HG02981 (cell line): ENCODE measurements at regions not wholly inside any gene's neighbourhood (a gene's known extent, or its start where the extent isn't known, plus 50 kb on each side); places are given as distances from the start of the nearest gene placed in this dataset.
"Not testable (repeated sequence)": the region's sequence is repeated elsewhere in the genome, so short reads cannot be mapped to it uniquely, and the experiment has no call there.

Experiments
- ATAC-seq: cut with Tn5 transposase; IDR thresholded peaks from one replicate; pipeline ENCODE4 v1.9.1; 2021; ENCODE audit warnings: mild to moderate bottlenecking, moderate library complexity; ENCODE audit not compliant: unreplicated experiment

DNA sequence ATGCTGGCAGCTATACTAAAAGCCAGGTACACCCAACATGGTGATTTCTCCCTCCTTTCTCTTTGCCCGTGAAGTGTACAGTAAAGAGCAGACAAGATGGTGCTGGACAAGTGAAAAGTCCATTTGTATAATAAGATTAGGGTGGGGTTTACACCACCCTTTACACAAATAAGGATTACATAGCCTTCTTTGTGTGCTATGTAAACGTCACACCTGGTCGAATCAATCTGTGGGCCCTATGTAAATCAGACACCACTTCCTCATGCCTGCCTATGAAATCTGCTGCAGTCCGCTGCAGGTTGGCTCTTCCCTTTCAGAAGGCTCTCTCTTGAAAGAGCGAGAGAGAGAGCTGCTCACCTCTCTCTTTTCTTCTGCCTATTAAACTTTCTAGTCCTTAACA lies 1054.3 kb upstream of the SLC39A10 start:
- no peak for ATAC-seq

DNA sequence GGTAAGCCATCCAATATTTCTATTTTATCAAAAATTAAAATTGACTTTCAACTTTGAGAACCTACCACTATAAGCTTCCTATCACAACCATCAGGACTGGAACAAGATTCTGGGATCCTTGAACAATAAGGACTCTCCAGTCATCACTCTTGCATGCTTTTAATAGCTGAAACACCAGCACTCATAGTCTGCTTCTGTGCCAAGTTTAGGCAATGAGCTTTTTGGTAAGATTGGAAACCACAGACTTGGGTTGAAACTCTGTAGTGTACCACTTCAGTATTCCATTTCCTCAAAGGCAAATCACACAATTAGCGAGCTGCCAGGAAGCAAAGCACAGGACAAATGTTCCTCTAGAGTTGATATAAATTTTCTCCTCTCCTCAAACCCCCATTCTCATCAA lies 1065.8 kb upstream of the SLC39A10 start:
- no peak for ATAC-seq

DNA sequence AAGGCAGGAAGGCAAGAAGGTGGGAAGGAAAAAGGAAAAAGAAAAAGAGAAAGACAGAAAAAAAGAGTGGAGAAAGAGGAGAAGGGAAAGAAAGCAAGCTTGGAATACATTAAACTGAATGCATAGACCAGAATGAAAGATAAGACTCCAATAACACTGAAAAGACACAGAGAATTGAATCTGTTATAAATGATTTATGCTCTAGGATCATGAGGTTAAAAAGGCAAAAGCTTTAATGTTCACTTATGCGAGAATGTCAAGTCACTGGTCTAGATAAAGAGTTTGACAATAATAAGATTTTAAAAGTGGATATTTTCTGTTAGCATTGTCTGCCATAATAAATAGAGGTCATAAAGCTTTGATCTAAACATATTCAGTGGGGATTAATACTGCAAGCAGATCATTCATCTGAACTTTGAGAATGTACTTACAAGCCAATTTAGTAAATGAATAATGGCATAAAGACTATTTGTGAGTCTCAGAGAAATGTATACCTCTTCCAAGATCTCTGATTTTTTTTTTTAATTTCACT lies 1069.2 kb upstream of the SLC39A10 start:
- no peak for ATAC-seq

DNA sequence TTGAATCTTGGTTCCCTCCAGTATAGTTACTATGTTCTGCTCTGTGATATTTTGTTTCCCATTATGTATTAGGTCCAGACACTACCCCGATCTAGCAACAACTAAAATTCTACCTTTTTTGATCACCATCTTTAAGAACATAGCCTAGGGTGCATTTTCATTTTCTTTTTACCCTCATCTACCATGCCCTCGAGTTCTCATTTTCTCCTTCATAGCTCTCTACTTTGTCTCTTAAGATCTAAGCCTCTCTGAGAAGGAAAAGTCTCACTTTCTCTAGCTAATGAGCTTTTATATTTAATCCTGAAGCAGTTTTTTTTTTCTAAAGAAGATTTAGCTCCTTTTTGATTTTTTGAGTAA lies 1089.4 kb upstream of the SLC39A10 start:
- ATAC-seq = peak; percentile 59

DNA sequence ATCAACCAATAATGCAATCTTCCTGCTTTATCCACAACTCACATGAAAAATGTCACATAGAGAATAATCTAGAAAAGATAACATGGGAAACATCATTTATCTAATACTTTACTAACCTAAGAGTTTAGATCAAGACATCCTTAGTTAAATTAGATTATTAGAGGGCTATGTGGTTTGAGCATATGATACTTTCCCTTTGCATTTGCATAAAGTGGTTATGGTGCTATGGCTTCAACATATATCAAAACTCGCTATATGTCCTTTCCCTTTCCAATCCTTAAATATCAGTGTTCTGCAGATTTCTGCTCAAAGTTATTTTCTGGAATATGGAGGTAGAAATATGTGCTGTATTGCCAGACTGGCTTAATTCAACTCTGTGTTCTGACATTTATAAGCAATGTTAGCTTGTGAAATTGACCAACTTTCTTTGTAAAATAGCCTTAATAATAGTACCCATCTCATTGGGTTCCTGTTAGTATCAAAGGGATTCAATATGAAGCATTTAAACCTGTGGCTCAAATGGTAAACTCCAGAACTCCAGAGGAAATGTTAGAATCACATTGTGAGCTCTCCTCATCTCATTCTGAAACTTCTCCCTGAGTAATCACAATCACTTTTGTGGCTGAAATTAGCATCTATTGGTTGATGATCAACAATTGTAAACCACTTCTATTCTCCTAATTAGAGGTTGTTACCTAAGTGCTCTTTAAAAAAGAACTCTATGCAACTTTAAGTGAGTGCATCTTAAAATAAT lies 1089.9 kb upstream of the SLC39A10 start:
- peak; percentile 90 for ATAC-seq

DNA sequence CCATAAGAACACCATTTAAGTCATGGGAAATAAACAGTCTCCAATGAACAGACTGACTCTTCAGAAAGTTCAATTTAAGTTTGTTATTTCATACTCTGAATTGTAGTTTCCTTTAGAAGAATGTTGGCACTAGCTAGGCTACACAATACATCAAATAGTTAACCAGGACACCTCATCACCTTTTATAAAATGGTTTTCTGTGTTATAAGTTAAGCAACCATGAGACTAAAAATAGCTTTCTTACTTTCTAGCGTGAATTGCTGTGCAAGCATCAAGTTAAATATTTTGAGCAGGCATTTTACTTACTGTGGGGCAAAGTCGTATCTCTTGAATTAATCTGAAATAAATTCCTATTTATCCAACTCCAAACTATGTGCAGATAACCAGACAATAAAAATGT lies 1092.6 kb upstream of the SLC39A10 start:
- ATAC-seq = no peak

DNA sequence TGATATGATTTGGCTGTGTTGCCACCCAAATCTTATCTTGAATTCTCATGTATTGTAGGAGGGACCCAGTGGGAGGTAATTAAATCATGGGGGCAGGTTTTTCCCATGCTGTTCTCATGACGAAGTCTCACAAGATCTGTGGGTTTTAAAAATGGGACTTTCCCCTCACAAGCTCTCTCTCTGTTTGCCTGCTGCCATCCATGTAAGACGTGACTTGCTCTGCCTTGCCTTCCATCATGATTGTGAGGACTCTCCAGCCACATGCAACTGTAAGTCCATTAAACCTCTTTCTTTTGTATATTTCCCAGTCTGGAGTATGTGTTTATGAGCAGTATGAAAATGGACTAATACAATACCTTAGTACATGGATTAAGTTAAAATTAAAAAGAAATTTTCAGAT lies 1094.7 kb upstream of the SLC39A10 start:
- ATAC-seq = no peak

DNA sequence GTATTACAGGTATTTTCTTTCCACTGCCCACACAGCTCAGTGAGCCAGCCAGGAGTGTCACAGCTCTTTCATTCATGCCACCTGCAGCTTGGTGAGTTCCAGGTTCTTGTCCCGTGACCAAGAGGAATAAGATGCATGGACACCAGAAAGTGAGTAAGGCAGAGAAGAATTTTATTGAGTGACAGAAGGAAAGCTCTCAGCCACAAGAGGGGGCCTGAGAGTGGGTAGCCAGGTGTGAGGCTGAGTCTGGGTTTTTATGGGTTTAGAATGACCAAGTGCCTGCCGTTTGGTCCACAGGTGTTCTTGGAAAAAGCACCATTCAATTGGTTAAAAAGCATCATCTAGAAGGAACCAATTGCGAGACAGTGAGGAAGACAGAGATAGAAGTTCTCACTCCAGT lies 1097.1 kb upstream of the SLC39A10 start:
- no peak for ATAC-seq

DNA sequence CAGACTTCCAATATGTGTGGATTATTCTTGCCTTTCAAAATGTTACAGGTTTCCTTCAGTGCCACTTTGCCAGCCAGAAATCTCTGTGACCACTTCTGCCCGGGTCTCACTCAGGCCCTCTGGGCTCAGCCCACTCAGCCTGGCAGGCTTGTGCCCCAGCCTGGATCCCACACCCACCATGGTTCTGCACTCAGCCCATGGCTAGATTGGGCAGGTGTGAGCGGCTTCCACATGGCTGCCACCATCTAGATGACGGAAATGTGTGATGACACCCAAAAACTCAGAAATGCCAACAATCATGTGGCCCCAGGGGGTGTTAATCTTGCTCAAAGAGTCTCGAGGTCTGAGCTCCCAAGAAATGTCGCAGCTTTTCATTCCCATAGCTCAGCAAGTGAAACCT lies 1097.5 kb upstream of the SLC39A10 start:
- ATAC-seq = no peak

DNA sequence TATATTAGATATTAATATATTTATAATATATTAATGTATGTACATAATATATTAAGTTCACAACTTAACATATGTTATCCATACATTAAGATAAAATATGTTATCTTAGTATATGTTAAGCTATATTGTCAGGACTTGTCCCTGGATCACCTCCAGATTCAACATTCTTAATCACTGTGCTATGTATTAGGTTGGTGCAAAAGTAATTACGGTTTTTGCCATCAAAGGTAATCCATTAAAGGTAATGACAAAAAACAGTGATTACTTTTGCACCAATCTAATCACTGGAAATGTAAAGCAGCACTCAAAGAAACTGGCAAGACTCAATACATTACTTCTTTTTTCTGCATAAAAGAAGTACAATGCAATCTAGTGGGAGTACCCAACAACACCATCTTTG lies 1099.0 kb upstream of the SLC39A10 start:
- no peak for ATAC-seq

DNA sequence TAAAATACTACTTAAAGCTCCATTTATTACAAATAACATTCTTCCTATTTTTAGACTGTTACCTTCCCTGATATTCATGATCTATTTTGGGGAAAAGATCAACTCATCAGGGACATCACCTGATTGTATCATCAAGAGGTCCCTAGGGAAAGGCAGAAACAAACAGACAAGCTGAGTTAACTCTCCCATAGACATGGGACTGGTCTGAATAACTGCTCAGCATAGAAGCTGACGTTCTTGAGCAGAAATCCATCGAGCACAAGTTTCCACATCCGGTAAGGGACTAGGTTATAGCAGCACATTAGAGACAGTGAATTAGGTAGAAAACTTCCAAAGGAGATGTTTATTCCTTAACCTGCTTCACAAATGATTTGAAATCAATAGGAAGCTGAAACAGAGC lies 1100.4 kb upstream of the SLC39A10 start:
- ATAC-seq = no peak

DNA sequence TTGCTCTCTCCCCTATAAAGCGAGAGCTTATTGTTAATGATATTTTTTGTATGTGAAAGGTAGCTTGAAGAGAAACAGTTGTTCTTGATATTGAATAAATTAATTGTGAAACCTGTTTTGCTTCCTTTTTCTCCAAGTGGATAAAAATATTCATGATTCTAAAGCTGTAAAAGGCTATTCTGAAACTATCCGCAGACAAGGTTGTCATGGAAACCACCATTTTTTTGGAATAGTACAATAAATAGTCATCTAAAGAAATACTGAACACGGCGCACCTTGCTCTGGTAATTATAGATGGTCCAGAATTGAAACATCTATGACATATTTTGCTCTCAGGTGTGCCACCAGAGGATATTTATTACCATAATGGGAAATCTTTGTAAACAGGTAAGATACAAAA lies 1103.0 kb upstream of the SLC39A10 start:
- no peak for ATAC-seq

DNA sequence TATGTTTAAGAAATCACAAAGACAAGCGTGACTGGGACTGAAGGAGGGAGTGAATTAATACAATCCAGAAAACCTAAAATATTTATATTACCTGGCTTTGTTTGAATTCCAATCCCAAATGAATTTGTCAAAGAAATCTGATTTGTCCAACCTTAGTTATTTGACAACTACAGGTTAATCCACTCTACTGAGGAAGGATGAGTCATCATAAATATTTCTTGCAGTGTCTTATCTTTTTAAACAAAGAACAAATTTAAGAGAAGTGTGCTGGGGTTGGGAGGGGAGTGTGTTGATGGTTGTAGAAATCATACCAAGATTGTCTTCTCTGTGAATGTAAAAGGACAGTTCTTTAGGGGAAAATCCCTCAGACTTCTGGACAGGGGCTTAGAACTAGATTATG lies 1106.3 kb upstream of the SLC39A10 start:
- ATAC-seq = no peak

DNA sequence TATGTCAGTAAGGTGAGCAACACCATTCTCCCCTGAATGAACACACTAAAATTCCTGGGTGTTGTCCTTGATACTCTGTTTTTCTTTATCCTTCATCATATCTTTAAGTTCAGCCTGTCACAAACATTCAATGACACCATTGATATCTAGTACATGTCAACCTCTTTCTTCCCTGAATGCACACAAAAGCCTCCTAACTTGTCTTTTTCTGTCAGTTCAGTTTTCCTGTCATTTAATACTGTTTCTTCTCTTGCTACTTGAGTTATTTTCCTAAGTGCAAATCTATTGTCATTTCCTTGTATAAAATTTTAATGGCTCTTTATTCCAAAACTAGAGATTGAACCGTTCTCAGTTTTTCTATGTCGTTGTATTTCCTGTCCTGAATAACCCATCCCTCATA lies 1107.6 kb upstream of the SLC39A10 start:
- no peak for ATAC-seq

DNA sequence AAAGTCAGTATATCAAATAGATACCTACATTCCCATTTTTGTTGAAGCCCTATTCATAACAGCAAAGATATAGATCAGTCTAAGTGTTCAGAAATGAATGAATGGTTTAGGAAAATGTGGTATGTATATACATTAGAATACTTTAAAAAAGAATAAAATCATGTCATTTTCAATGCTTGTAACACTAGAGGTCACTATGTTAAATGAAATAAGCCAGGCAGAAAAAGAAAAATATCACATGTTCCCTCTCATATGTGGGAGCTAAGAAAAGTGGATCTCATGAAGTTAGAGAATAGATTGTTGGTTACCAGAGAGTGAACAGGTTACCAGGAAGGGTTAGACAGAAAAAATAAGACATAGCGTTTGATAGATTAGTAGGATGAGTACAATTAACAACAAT lies 1111.0 kb upstream of the SLC39A10 start:
- ATAC-seq = no peak

DNA sequence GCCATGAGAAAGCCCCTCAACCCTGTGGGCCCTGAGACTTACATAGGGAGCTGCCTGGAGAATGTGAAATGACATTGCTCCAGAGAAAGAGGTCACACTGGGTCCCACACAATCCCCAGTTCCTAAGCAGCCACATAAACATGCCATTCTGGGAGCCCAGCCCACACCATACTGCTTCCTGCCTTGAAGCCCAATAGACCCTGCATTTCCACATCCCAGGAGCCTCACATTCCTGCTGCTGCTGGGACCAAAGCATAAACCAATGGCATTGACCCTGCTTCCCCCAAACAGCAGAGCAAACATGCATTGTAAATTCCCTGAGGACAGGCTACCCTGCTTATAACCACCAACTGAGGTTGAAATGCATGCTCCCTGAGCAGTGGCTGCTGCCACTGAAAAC lies 1117.6 kb upstream of the SLC39A10 start:
- ATAC-seq = no peak

DNA sequence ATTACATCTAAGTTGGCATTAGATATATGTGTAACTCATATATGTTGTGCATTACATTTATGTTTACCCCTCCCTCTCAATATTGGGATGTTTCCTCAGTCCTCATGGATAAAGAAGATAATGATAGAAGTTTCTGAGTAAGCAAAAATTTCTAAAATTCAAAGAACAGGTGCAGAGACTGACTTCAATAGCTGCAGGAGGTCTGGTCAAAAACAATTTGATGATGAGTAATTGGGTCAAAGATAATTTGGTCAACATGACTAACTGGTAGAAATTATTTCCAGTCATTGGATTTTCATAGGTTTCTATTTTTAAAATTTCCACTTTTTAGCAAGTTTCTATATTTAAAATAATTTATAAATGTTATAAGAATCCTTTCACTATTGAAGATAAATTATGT lies 1130.9 kb upstream of the SLC39A10 start:
- no peak for ATAC-seq

DNA sequence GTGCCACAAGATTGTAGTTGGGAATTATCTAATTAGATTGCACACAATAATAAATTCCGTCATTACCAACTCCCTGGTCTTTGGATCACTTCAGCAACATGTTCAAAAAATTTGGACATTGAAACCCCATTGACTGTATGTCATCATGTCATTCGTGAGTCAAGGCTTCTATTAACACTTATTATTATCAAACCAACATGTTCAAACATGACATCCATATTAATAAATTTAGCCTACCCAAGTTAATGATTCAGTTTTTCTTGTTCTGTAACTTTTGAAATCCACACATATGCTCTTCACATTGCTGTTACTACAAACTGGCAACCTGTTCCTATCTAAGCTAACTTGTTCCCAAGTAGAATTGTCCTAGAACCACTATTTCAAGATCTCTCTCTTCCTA lies 1142.7 kb upstream of the SLC39A10 start:
- ATAC-seq = no peak

DNA sequence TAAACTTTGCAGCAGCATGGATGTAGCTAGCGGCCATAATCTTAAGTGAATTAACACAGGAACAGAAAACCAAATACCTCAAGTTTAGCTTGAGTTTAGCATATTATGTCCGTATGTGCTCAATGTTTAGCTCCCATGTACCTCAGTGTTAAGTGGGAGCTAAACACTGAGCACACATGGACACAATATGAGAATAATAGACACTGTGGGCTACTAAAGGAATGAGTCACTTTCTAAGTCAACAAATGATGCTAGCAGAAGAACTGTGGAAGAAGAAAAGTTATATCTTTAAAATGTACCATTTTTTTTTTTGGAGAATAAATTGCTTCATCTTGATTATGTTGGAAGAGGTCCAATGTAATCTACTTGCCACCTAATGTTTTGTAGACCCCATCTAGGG lies 1146.0 kb upstream of the SLC39A10 start:
- ATAC-seq = not testable (repeated sequence)

DNA sequence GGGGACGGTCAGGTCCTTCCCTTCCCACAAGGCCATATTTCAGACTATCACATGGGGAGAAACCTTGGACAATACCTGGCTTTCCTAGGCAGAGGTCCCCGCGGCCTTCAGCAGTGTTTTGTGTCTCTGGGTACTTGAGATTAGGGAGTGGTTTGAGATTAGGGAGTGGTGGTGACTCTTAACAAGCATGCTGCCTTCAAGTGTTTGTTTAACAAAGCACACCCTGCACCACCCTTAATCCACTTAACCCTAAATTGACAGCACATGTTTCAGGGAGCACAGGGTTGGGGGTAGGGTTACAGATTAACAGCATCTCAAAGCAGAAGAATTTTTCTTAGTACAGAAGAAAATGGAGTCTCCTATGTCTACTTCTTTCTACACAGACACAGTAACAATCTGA lies 1152.2 kb upstream of the SLC39A10 start:
- not testable (repeated sequence) for ATAC-seq

DNA sequence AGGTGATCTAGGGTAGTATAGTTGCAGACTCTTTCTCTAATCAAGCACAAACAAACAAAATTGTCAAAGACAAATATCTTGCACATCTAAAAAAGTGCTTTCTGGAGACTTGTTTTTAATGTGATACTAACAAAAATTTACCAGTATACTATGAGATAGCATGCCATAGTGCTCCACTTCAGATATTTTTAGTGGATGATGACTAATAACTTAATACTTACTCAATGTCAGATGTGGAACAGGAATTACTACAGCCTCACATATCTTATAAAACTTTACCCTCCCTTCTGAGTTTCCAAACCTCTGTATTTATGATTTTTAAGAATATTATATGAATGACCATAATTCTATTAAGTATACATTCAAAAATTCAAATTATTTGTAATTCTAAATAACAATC lies 1162.0 kb upstream of the SLC39A10 start:
- ATAC-seq = no peak

DNA sequence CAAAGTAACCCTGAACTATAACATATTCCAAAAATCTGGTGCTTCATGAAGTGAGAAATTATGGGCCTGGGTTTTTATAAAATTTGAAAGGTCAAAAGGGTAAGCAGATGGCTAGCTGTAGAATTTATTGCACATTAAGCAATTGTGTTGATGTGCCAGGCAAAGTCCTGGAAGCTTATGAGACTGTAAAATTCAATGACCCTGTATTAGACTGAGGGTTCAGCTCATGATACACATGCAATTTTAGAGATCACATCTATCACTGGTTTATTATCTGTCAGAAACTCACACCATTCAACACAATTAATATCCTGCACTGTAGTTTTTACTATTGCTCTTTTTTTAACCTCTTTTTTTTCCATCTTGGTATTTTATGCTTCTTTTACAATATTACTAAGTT lies 1162.6 kb upstream of the SLC39A10 start:
- no peak for ATAC-seq
